HCT116 (cell line): ENCODE measurements at regions not wholly inside any gene's neighbourhood (a gene's known extent, or its start where the extent isn't known, plus 50 kb on each side); places are given as distances from the start of the nearest gene placed in this dataset.

Source experiments
- ATAC-seq: fragments of 200-7000 bp; cut with Tn5 transposase; 2 replicates; pipeline ENCODE4 v1.9.1; 2020; ENCODE audit warnings: mild to moderate bottlenecking, moderate library complexity
- BruUV-seq: library from RNA; stranded (reverse); fragments of 400-500 nt; replicated peaks from 2 replicates; lab custom pipeline; 2021; lab: Mats Ljungman, UMichigan
- CTCF ChIA-PET: fragments of 300-600 bp; sonication (Branson Sonifier 250); formaldehyde crosslinking; loops from one replicate; lab custom pipeline; 2021; ENCODE audit warnings: antibody characterized with exemption; lab: Charles Lee
- POLR2A ChIA-PET: fragments of 300-600, 350-600 bp; sonication (Branson Sonifier 250); formaldehyde crosslinking; loops from one replicate; lab custom pipeline; 2021; ENCODE audit warnings: antibody characterized with exemption; lab: Charles Lee
- RAD21 ChIA-PET, 2 experiments: fragments of 300-600 bp; sonication (Branson Sonifier 250); formaldehyde crosslinking; loops; one replicate each; lab custom pipeline; 2023; ENCODE audit warnings: low total read pairs in 2 of 2; ENCODE audit not compliant: uncharacterized antibody in 2 of 2, unreplicated experiment in 2 of 2, low non-redundant PET in 1 of 2; lab: Charles Lee
- DNase-seq: peaks from one replicate; pipeline ENCODE4 v3.0.0-alpha.2; 2010; ENCODE audit warnings: low read depth, low spot score
- H2AFZ ChIP-seq: fragments of 200-600 bp; shearing (Covaris generic), sonication (generic); 2 replicates; pipeline ENCODE4 v1.6.1; 2017; ENCODE audit warnings: low read depth, mixed run types, mixed read lengths, antibody characterized with exemption, low read length; ENCODE audit not compliant: poor library complexity, severe bottlenecking
- H3K27ac ChIP-seq: 2 replicates; pipeline ENCODE4 v1.5.1; 2012; ENCODE audit warnings: low read depth, low read length
- H3K27me3 ChIP-seq: fragments of 200-600 bp; sonication (generic); 2 replicates; pipeline ENCODE4 v1.6.1; 2016; ENCODE audit warnings: mixed run types, low read length, mixed read lengths; ENCODE audit not compliant: insufficient read depth
- H3K36me3 ChIP-seq, 2 experiments: fragments of 200-500 bp in 1 of 2; fragments of 200-600 bp in 1 of 2; sonication (Bioruptor generic) in 1 of 2; sonication (generic) in 1 of 2; 2 replicates each; pipeline versions ENCODE4 v1.5.1 to v1.6.1; 2014 to 2016; ENCODE audit warnings: low read length in 2 of 2, inconsistent platforms in 1 of 2, mixed read lengths in 1 of 2, mixed run types in 1 of 2; ENCODE audit not compliant: insufficient read depth in 2 of 2, control insufficient read depth in 1 of 2
- H3K4me1 ChIP-seq, 2 experiments: fragments of 200-600 bp in 1 of 2; sonication (generic) in 1 of 2; 2 replicates each; pipeline versions ENCODE4 v1.5.1 to v1.6.1; 2012 to 2017; ENCODE audit warnings: low read length in 2 of 2, inconsistent platforms in 1 of 2, mild to moderate bottlenecking in 1 of 2, mixed read lengths in 1 of 2, mixed run types in 1 of 2, moderate library complexity in 1 of 2; ENCODE audit not compliant: insufficient read depth in 2 of 2, control insufficient read depth in 1 of 2
- H3K4me2 ChIP-seq: fragments of 200-600 bp; sonication (generic); 2 replicates; pipeline ENCODE4 v1.6.1; 2017; ENCODE audit warnings: mixed run types, low read length, mixed read lengths
- H3K4me3 ChIP-seq, 2 experiments: fragments of 200-600 bp in 1 of 2; sonication (generic) in 1 of 2; replicated peaks in 1 of 2; 2 replicates each; pipeline ENCODE4 v1.5.1; 2011 to 2016; ENCODE audit warnings: low read length in 2 of 2, control low read depth in 1 of 2, low read depth in 1 of 2, mild to moderate bottlenecking in 1 of 2, mixed read lengths in 1 of 2, mixed run types in 1 of 2
- H3K79me2 ChIP-seq: fragments of 200-600 bp; sonication (generic); 2 replicates; pipeline ENCODE4 v1.6.1; 2017; ENCODE audit warnings: mild to moderate bottlenecking, mixed run types, low read length, moderate library complexity, mixed read lengths; ENCODE audit not compliant: insufficient read depth
- H3K9ac ChIP-seq: fragments of 200-600 bp; sonication (generic); 2 replicates; pipeline ENCODE4 v1.6.1; 2016; ENCODE audit warnings: low read length, mixed read lengths
- H3K9me2 ChIP-seq: fragments of 200-600 bp; sonication (generic), shearing (Covaris generic); 2 replicates; pipeline ENCODE4 v1.6.1; 2017; ENCODE audit warnings: mixed run types, mild to moderate bottlenecking, moderate library complexity; ENCODE audit not compliant: insufficient read depth
- H3K9me3 ChIP-seq, 2 experiments: fragments of 200-500 bp in 1 of 2; fragments of 200-600 bp in 1 of 2; sonication (Bioruptor generic) in 1 of 2; sonication (generic) in 1 of 2; 2 replicates each; pipeline ENCODE4 v1.6.1; 2014 to 2017; ENCODE audit warnings: low read length in 2 of 2, mixed read lengths in 2 of 2, inconsistent platforms in 1 of 2, low read depth in 1 of 2, mild to moderate bottlenecking in 1 of 2, mixed run types in 1 of 2, moderate library complexity in 1 of 2; ENCODE audit not compliant: control insufficient read depth in 1 of 2, insufficient read depth in 1 of 2
- H4K20me1 ChIP-seq: fragments of 200-600 bp; sonication (generic), shearing (Covaris generic); 2 replicates; pipeline ENCODE4 v1.6.1; 2017; ENCODE audit warnings: mixed run types, mild to moderate bottlenecking, moderate library complexity; ENCODE audit not compliant: insufficient read depth
- CEBPB ChIP-seq: IDR thresholded peaks from 2 replicates; pipeline ENCODE4 v1.6.1; 2012; ENCODE audit warnings: low read depth
- EZH2 ChIP-seq: fragments of 200-600 bp; sonication (generic); IDR thresholded peaks from 2 replicates; pipeline ENCODE4 v1.6.1; 2017; ENCODE audit warnings: antibody characterized with exemption, mixed run types
- JUND ChIP-seq: IDR thresholded peaks from 2 replicates; pipeline ENCODE4 v1.6.1; 2012
- POLR2AphosphoS5 ChIP-seq: IDR thresholded peaks from 2 replicates; pipeline ENCODE4 v1.6.1; 2011; ENCODE audit warnings: mild to moderate bottlenecking, low read depth, low read length, moderate library complexity
- SP1 ChIP-seq: IDR thresholded peaks from 2 replicates; pipeline ENCODE4 v1.6.1; 2012; ENCODE audit warnings: low read depth
- TCF7L2 ChIP-seq: IDR thresholded peaks from 2 replicates; pipeline ENCODE4 v1.7.0; 2011; ENCODE audit warnings: borderline replicate concordance, inconsistent platforms; ENCODE audit not compliant: insufficient read depth, insufficient read length; ENCODE audit errors: extremely low read depth
- YY1 ChIP-seq: IDR thresholded peaks from 2 replicates; pipeline ENCODE4 v1.6.1; 2011; ENCODE audit warnings: low read length, low read depth, moderate library complexity, mild to moderate bottlenecking; ENCODE audit not compliant: insufficient replicate concordance; ENCODE audit errors: extremely low read depth
- ZNF274 ChIP-seq: fragments of 200-500 bp; sonication (Bioruptor generic); IDR thresholded peaks from 2 replicates; pipeline ENCODE4 v1.6.1; 2014; ENCODE audit warnings: mild to moderate bottlenecking, low read depth, low read length, inconsistent platforms
- intact Hi-C: fragments of 100-400 bp; cut with micrococcal nuclease; formaldehyde crosslinking; loops from 2 replicates; pipeline ENCODE4 v1.10.0; 2022
- TF ChIP-seq, protein P1 (sequence below): IDR thresholded peaks from 2 replicates; pipeline ENCODE4 v1.6.1; 2011; ENCODE audit warnings: mild to moderate bottlenecking, low read length, moderate library complexity; ENCODE audit not compliant: insufficient replicate concordance; ENCODE audit errors: extremely low read depth
- TF ChIP-seq, protein P2 (sequence below), 3 experiments: fragments of 200-600 bp in 1 of 3; sonication (generic) in 1 of 3; IDR thresholded peaks in 2 of 3; conservative IDR thresholded peaks in 1 of 3; 2 replicates each; pipeline ENCODE4 v1.5.1; 2012 to 2017; ENCODE audit warnings: low read depth in 2 of 3, low read length in 2 of 3, antibody characterized with exemption in 1 of 3, borderline replicate concordance in 1 of 3, control low read depth in 1 of 3, mild to moderate bottlenecking in 1 of 3, mixed read lengths in 1 of 3, mixed run types in 1 of 3, moderate library complexity in 1 of 3; ENCODE audit not compliant: insufficient read depth in 1 of 3
- TF ChIP-seq, protein P3 (sequence below): IDR thresholded peaks from 2 replicates; pipeline ENCODE4 v1.6.1; 2012; ENCODE audit warnings: low read depth

DNA sequence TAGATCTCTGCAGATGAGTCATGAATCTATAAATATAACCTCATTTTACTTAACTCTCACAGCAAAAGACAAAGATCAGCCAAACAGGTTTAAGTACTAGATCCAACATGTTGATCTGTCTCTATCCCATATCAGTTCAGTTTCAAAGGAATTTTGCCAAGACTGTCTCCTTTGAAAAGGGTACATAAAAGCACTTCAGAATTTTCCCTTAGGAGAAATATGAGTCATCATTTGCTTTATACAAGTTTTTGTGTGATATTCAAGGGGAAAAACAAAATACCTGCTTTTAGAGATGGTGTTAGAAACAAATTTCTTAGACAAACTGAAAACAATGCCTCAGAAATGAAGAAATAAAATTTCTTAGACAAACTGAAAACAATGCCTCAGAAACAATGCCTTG is 73.5 kb upstream of the LRRC7 start:
- no peak for ATAC-seq
- Histone ChIP-seq H4K20me1 (no peaks in the 10 kb centered on the region), H3K9me3 (no peaks in the 10 kb centered on the region), H3K27me3 (peaks cover 5% of the 10 kb centered on the region; the same call in 1 of the 2 replicates), H3K4me2 (no peak overlapping the region), H3K9ac (no peak overlapping the region), H3K79me2 (no peaks in the 10 kb centered on the region), H3K27ac (no peak overlapping the region), H3K4me3 (no peak overlapping the region), H3K9me2 (no peaks in the 10 kb centered on the region), H3K36me3 (no peaks in the 10 kb centered on the region), H2AFZ (no peak overlapping the region), H3K4me1 (no peaks in the 10 kb centered on the region)
- BruUV-seq, result no TSS peak
- CTCF ChIA-PET, result no interaction called here
- no peak for DNase-seq
- RAD21 ChIA-PET, result no interaction called here
- intact Hi-C loops, result no loop called here
- TF ChIP-seq TCF7L2 (peak; percentile 72), POLR2AphosphoS5 (no peak)
- POLR2A ChIA-PET, result no interaction called here

DNA sequence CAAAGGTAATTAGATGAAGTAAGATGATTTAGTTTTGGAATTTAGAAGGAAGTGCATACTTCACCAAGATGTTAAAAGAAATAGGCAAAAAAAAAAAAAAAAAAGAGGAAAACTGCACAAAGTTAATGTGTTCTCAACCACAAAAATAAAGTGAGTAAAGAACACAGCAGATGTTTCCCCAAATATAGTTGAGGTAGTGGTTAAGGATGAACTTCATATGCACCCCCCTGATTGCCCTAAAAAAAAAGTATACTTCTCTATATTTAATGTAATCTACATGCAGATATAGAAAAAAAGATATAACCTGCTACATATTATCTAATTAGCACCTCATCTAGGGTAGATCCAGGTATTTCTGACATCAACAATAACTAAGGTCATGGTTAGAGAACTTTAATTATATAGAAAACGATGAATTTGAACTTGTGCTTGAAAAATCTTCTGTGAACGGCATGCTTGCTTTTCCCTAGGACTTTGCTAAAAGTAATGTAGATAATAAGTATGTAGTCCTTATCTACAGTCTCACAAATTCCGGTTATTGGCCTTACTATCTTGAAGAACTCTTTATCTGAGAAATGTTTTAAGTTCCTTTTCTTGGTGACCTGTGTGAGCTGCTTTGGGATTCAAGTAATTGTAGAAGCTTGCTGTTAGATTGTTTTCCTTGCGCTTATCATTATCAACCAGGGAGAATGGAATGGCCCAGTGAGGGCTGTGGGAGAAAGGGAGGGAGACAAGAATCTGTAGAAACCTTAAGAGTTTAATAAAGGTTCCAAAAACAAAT is 70.1 kb upstream of the LRRC7 start:
- no peak for DNase-seq
- TF ChIP-seq CEBPB (no peak), SP1 (no peak), ZNF274 (no peak), EZH2 (no peak), JUND (no peak), YY1 (no peak)
- TF ChIP-seq, protein P1, sequence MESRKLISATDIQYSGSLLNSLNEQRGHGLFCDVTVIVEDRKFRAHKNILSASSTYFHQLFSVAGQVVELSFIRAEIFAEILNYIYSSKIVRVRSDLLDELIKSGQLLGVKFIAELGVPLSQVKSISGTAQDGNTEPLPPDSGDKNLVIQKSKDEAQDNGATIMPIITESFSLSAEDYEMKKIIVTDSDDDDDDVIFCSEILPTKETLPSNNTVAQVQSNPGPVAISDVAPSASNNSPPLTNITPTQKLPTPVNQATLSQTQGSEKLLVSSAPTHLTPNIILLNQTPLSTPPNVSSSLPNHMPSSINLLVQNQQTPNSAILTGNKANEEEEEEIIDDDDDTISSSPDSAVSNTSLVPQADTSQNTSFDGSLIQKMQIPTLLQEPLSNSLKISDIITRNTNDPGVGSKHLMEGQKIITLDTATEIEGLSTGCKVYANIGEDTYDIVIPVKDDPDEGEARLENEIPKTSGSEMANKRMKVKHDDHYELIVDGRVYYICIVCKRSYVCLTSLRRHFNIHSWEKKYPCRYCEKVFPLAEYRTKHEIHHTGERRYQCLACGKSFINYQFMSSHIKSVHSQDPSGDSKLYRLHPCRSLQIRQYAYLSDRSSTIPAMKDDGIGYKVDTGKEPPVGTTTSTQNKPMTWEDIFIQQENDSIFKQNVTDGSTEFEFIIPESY, result no peak
- TF ChIP-seq, protein P2, sequence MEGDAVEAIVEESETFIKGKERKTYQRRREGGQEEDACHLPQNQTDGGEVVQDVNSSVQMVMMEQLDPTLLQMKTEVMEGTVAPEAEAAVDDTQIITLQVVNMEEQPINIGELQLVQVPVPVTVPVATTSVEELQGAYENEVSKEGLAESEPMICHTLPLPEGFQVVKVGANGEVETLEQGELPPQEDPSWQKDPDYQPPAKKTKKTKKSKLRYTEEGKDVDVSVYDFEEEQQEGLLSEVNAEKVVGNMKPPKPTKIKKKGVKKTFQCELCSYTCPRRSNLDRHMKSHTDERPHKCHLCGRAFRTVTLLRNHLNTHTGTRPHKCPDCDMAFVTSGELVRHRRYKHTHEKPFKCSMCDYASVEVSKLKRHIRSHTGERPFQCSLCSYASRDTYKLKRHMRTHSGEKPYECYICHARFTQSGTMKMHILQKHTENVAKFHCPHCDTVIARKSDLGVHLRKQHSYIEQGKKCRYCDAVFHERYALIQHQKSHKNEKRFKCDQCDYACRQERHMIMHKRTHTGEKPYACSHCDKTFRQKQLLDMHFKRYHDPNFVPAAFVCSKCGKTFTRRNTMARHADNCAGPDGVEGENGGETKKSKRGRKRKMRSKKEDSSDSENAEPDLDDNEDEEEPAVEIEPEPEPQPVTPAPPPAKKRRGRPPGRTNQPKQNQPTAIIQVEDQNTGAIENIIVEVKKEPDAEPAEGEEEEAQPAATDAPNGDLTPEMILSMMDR (IDR thresholded peaks at IDR 0.05 in 2 of 3, conservative IDR thresholded peaks at IDR 0.05 in 1 of 3; ENCODE audit: borderline replicate concordance in 1 of 3, insufficient read depth in 1 of 3, low read depth in 2 of 3, low read length in 2 of 3), result no peak
- TF ChIP-seq, protein P3, sequence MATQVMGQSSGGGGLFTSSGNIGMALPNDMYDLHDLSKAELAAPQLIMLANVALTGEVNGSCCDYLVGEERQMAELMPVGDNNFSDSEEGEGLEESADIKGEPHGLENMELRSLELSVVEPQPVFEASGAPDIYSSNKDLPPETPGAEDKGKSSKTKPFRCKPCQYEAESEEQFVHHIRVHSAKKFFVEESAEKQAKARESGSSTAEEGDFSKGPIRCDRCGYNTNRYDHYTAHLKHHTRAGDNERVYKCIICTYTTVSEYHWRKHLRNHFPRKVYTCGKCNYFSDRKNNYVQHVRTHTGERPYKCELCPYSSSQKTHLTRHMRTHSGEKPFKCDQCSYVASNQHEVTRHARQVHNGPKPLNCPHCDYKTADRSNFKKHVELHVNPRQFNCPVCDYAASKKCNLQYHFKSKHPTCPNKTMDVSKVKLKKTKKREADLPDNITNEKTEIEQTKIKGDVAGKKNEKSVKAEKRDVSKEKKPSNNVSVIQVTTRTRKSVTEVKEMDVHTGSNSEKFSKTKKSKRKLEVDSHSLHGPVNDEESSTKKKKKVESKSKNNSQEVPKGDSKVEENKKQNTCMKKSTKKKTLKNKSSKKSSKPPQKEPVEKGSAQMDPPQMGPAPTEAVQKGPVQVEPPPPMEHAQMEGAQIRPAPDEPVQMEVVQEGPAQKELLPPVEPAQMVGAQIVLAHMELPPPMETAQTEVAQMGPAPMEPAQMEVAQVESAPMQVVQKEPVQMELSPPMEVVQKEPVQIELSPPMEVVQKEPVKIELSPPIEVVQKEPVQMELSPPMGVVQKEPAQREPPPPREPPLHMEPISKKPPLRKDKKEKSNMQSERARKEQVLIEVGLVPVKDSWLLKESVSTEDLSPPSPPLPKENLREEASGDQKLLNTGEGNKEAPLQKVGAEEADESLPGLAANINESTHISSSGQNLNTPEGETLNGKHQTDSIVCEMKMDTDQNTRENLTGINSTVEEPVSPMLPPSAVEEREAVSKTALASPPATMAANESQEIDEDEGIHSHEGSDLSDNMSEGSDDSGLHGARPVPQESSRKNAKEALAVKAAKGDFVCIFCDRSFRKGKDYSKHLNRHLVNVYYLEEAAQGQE, result no peak

More for the DNA sequence above, 70.1 kb upstream of the LRRC7 start:
- Histone ChIP-seq H3K79me2 (no peaks in the 10 kb centered on the region), H3K9ac (no peak overlapping the region), H3K36me3 (no peaks in the 10 kb centered on the region), H3K9me3 (no peaks in the 10 kb centered on the region), H4K20me1 (no peaks in the 10 kb centered on the region), H3K4me1 (no peaks in the 10 kb centered on the region), H2AFZ (no peak overlapping the region), H3K4me3 (no peak overlapping the region), H3K4me2 (no peak overlapping the region), H3K27ac (no peak overlapping the region), H3K9me2 (no peaks in the 10 kb centered on the region), H3K27me3 (peaks cover 5% of the 10 kb centered on the region; the same call in 1 of the 2 replicates)
- BruUV-seq, result no TSS peak
- intact Hi-C loops, result no loop called here
- ChIA-PET CTCF (no interaction called here), POLR2A (no interaction called here), RAD21 (no interaction called here)
- ATAC-seq, result no peak
